DND-41 (cell line): ENCODE measurements at regions not wholly inside any gene's neighbourhood (a gene's known extent, or its start where the extent isn't known, plus 50 kb on each side); places are given as distances from the start of the nearest gene placed in this dataset.

Experiments
- CTCF ChIP-seq: IDR thresholded peaks from 2 replicates; pipeline ENCODE4 v1.5.1; 2012; ENCODE audit warnings: borderline replicate concordance, low read length, moderate library complexity, mild to moderate bottlenecking; ENCODE audit not compliant: poor library complexity, severe bottlenecking; ENCODE audit errors: extremely low read depth
- EZH2 ChIP-seq: IDR thresholded peaks from 3 replicates; pipeline ENCODE4 v1.6.1; 2012; ENCODE audit warnings: borderline replicate concordance, low read depth, mild to moderate bottlenecking, moderate library complexity, low read length, inconsistent platforms; ENCODE audit not compliant: severe bottlenecking

- TF ChIP-seq CTCF (no peak), EZH2 (no peak)
Measured at GRCh38 chr4:173859091-173859713, 329.2 kb upstream of the HAND2 start.
